ENCODE measurements at regions not wholly inside any gene's neighbourhood (a gene's known extent, or its start where the extent isn't known, plus 50 kb on each side); places are given as distances from the start of the nearest gene placed in this dataset.

DNA sequence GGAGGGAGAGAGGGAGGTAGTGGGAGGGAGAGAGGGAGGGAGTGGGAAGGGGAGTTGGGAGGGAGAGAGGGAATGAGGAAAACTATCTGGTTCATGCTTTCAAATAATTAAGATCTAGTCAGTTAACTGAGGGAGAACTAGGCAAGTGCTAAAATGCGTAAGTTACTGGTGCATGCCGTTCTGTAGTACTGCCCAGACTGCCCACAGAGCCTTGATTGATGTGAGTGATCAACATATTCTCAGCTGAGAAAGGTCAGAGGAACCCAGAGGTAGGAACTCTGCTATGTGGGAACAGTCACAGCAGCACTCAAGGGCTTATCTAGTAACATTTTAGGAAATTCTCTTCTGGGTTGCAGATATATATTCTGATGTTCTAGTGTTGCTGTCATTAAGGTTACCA lies 149.8 kb upstream of the ROBO1 start:
- TF ChIP-seq, protein P1, sequence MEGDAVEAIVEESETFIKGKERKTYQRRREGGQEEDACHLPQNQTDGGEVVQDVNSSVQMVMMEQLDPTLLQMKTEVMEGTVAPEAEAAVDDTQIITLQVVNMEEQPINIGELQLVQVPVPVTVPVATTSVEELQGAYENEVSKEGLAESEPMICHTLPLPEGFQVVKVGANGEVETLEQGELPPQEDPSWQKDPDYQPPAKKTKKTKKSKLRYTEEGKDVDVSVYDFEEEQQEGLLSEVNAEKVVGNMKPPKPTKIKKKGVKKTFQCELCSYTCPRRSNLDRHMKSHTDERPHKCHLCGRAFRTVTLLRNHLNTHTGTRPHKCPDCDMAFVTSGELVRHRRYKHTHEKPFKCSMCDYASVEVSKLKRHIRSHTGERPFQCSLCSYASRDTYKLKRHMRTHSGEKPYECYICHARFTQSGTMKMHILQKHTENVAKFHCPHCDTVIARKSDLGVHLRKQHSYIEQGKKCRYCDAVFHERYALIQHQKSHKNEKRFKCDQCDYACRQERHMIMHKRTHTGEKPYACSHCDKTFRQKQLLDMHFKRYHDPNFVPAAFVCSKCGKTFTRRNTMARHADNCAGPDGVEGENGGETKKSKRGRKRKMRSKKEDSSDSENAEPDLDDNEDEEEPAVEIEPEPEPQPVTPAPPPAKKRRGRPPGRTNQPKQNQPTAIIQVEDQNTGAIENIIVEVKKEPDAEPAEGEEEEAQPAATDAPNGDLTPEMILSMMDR (IDR thresholded peaks at IDR 0.05) = no peak
- TF ChIP-seq EP300 (IDR thresholded peaks at IDR 0.05) (no peak), POLR2A (IDR thresholded peaks at IDR 0.05) (no peak)

All from tibial nerve (tissue), 4 donors.